ENCODE measurements at regions not wholly inside any gene's neighbourhood (a gene's known extent, or its start where the extent isn't known, plus 50 kb on each side); places are given as distances from the start of the nearest gene placed in this dataset.

- peaks cover 59% of the 10 kb centered on the region for H3K4me1 Mint-ChIP-seq (ENCODE audit: low read depth)
- TF ChIP-seq CTCF (IDR thresholded peaks at IDR 0.05) = no peak
- H3K36me3 Mint-ChIP-seq (ENCODE audit: low read depth) = no peaks in the 10 kb centered on the region
- H3K9me3 Mint-ChIP-seq = no peaks in the 10 kb centered on the region
- H3K27me3 Mint-ChIP-seq (ENCODE audit: insufficient read depth) = no peaks in the 10 kb centered on the region
- peak; percentile 35 for DNase-seq
- H3K27ac Mint-ChIP-seq = peak overlapping the region; percentile 36; the same call in 1 of the 2 replicates
- no peak overlapping the region for H3K4me3 Mint-ChIP-seq
These were observed 441.0 kb upstream of the MARCKS start for GRCh38 chr6:113416170-113416569.

- Mint-ChIP-seq H3K4me3 (no peak overlapping the region), H3K9me3 (no peaks in the 10 kb centered on the region), H3K4me1 (ENCODE audit: low read depth) (peaks cover 21% of the 10 kb centered on the region)
These were observed 436.9 kb upstream of the MARCKS start for GRCh38 chr6:113420290-113420689.

GRCh38 chr6:113421997-113422396, 435.1 kb upstream of the MARCKS start:
- Mint-ChIP-seq H3K36me3 (ENCODE audit: low read depth) (no peaks in the 10 kb centered on the region), H3K4me3 (no peak overlapping the region)
- no peak for DNase-seq

More at GRCh38 chr6:113420290-113420689, 436.9 kb upstream of the MARCKS start:
- DNase-seq = no peak
- no peaks in the 10 kb centered on the region for H3K27me3 Mint-ChIP-seq (ENCODE audit: insufficient read depth)
- H3K27ac Mint-ChIP-seq = no peak overlapping the region
- no peaks in the 10 kb centered on the region for H3K36me3 Mint-ChIP-seq (ENCODE audit: low read depth)
- TF ChIP-seq CTCF (IDR thresholded peaks at IDR 0.05) = no peak

GRCh38 chr6:113423956-113424355, 433.2 kb upstream of the MARCKS start:
- no peaks in the 10 kb centered on the region for H3K27me3 Mint-ChIP-seq (ENCODE audit: insufficient read depth)
- no peaks in the 10 kb centered on the region for H3K9me3 Mint-ChIP-seq
- DNase-seq = no peak
- no peaks in the 10 kb centered on the region for H3K36me3 Mint-ChIP-seq (ENCODE audit: low read depth)
- H3K27ac Mint-ChIP-seq = no peak overlapping the region
- no peak overlapping the region for H3K4me3 Mint-ChIP-seq
- TF ChIP-seq CTCF (IDR thresholded peaks at IDR 0.05) = no peak
- peaks cover 6% of the 10 kb centered on the region for H3K4me1 Mint-ChIP-seq (ENCODE audit: low read depth)

More at GRCh38 chr6:113421997-113422396, 435.1 kb upstream of the MARCKS start:
- Mint-ChIP-seq H3K27ac (no peak overlapping the region), H3K27me3 (ENCODE audit: insufficient read depth) (no peaks in the 10 kb centered on the region), H3K4me1 (ENCODE audit: low read depth) (peaks cover 4% of the 10 kb centered on the region), H3K9me3 (no peaks in the 10 kb centered on the region)
- no peak for TF ChIP-seq CTCF (IDR thresholded peaks at IDR 0.05)

GRCh38 chr6:113425977-113426660, 431.0 kb upstream of the MARCKS start:
- no peak for TF ChIP-seq CTCF (IDR thresholded peaks at IDR 0.05)
- Mint-ChIP-seq H3K9me3 (no peaks in the 10 kb centered on the region), H3K4me3 (no peak overlapping the region), H3K27ac (no peak overlapping the region), H3K27me3 (ENCODE audit: insufficient read depth) (no peaks in the 10 kb centered on the region; the same call in 1 of the 2 replicates), H3K36me3 (ENCODE audit: low read depth) (no peaks in the 10 kb centered on the region), H3K4me1 (ENCODE audit: low read depth) (peaks cover 11% of the 10 kb centered on the region)
- DNase-seq = no peak

Data from HFFc6 (cell line).